Adrenal gland (tissue), 9 donors: ENCODE measurements at regions not wholly inside any gene's neighbourhood (a gene's known extent, or its start where the extent isn't known, plus 50 kb on each side); places are given as distances from the start of the nearest gene placed in this dataset.
A peak's percentile ranks its signal among the peaks of the same experiment; 100 is the strongest.

Experiments used
- DNase-seq, 7 donors: peaks; one replicate each; pipeline ENCODE4 v3.0.0-alpha.2; 2019 to 2020
- H3K27ac ChIP-seq, 5 donors: fragments of 200-600 bp; sonication (generic) in 4 of 5; 1 replicate in 3 of 5; 2 replicates in 2 of 5; pipeline versions ENCODE4 v1.5.1 to v1.8.0; 2016 to 2020; ENCODE audit warnings: mild to moderate bottlenecking in 1 of 5
- H3K27me3 ChIP-seq: fragments of 200-600 bp; 2 replicates; pipeline ENCODE4 v1.8.0; 2021
- H3K36me3 ChIP-seq, 2 donors: fragments of 200-600 bp; replicated peaks in 1 of 2; 1 replicate in 1 of 2; 2 replicates in 1 of 2; pipeline versions ENCODE4 v1.5.1 to v1.8.0; 2018 to 2022
- H3K4me1 ChIP-seq, 2 donors: fragments of 200-600 bp; replicated peaks in 1 of 2; 1 replicate in 1 of 2; 2 replicates in 1 of 2; pipeline versions ENCODE4 v1.5.1 to v1.8.0; 2018 to 2021
- H3K4me3 ChIP-seq, 4 donors: fragments of 200-600 bp; sonication (generic) in 3 of 4; one replicate each; pipeline ENCODE4 v1.5.1; 2016 to 2018
- H3K9me3 ChIP-seq, 3 donors: fragments of 200-600 bp; sonication (generic) in 1 of 3; replicated peaks in 1 of 3; 1 replicate in 2 of 3; 2 replicates in 1 of 3; pipeline versions ENCODE4 v1.5.1 to v1.8.0; 2016 to 2021
- CTCF ChIP-seq, 6 experiments: fragments of 450-650 bp in 4 of 6; fragments of 200-600 bp in 2 of 6; sonication (generic) in 1 of 6; IDR thresholded peaks; 1 replicate in 5 of 6; 2 replicates in 1 of 6; pipeline versions ENCODE4 v1.5.1 to v1.8.0; 2016 to 2021; ENCODE audit warnings: antibody characterized with exemption in 6 of 6, mild to moderate bottlenecking in 2 of 6, moderate library complexity in 1 of 6
- POLR2A ChIP-seq, 2 donors: fragments of 450-650 bp; IDR thresholded peaks; one replicate each; pipeline ENCODE4 v1.6.1; 2017; ENCODE audit warnings: antibody characterized with exemption in 2 of 2, mild to moderate bottlenecking in 2 of 2, moderate library complexity in 1 of 2
- WGBS, 4 donors: extraction: QIAGEN DNeasy Blood & Tissue Kit in 2 of 4; methylation state at CpG; one replicate each; pipeline versions ENCODE4 v1.1.5 to v1.1.7; 2013 to 2017; 5-methylcytosine and 5-hydroxymethylcytosine counted together
- intact Hi-C, 2 donors: fragments of 100-400 bp; cut with DNase I; formaldehyde crosslinking; loops; one replicate each; pipeline versions ENCODE4 v1.14.1 to v1.15.0; 2022 to 2023
- donor health status: healthy with polysubstance abuse.
- donor health status: Bipolar disorder and iron deficiency.
- donor health status: DM: yes; HTN: yes; CAD: no.
- donor health status: DM: no; HTN: no; CAD: no.
- donor health status: DM: no; HTN: no; CAD: no.

DNA sequence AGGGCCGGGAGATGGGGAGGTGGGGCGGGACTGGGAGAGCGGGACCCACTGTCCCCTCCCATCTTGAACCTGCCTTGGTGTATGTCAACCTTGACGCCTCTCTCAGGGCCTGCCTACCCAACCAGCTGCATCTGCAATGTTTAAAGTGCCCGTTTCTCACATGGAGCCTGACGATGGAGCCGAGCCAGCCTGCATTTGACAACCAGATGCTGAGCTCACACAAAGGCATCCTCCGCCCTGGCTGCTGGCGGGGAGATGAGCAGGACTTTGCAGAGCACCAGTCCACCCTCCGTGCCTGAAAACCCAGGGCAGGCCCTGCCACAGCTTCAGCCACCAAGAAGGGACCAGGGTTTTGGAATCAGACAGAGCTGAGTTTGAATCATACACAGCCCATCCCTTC is 141.1 kb upstream of the SMIM23 start:
- H3K4me3 ChIP-seq, result no peak overlapping the region
- H3K36me3 ChIP-seq, result no peaks in the 10 kb centered on the region
- H3K27me3 ChIP-seq, result no peaks in the 10 kb centered on the region
- no peak overlapping the region for H3K27ac ChIP-seq
- intact Hi-C loops, result no loop called here
- no peak for TF ChIP-seq POLR2A (IDR thresholded peaks at IDR 0.05)
- no peak for TF ChIP-seq CTCF (IDR thresholded peaks at IDR 0.05)
- WGBS, 4 donors, result 74 to 82% (median 78%) methylated on average over 7 to 10 of the region's 10 CpGs
- DNase-seq, result no peak
- H3K9me3 ChIP-seq, result no peaks in the 10 kb centered on the region
- H3K4me1 ChIP-seq, result no peaks in the 10 kb centered on the region

- Histone ChIP-seq H3K4me1 (no peaks in the 10 kb centered on the region), H3K4me3 (no peak overlapping the region), H3K9me3 (no peaks in the 10 kb centered on the region), H3K27me3 (no peaks in the 10 kb centered on the region), H3K36me3 (no peaks in the 10 kb centered on the region), H3K27ac (no peak overlapping the region)
- TF ChIP-seq POLR2A (IDR thresholded peaks at IDR 0.05) (no peak), CTCF (IDR thresholded peaks at IDR 0.05) (no peak)
- DNase-seq, result peak in 1 of 7 donors; percentile 7
- 76 to 85% (median 83%) methylated on average over 14 of the region's 14 CpGs for WGBS, 4 donors
- intact Hi-C loops, result no loop called here
Measured at GRCh38 chr5:171646102-171647042, 139.2 kb upstream of the SMIM23 start.

DNA sequence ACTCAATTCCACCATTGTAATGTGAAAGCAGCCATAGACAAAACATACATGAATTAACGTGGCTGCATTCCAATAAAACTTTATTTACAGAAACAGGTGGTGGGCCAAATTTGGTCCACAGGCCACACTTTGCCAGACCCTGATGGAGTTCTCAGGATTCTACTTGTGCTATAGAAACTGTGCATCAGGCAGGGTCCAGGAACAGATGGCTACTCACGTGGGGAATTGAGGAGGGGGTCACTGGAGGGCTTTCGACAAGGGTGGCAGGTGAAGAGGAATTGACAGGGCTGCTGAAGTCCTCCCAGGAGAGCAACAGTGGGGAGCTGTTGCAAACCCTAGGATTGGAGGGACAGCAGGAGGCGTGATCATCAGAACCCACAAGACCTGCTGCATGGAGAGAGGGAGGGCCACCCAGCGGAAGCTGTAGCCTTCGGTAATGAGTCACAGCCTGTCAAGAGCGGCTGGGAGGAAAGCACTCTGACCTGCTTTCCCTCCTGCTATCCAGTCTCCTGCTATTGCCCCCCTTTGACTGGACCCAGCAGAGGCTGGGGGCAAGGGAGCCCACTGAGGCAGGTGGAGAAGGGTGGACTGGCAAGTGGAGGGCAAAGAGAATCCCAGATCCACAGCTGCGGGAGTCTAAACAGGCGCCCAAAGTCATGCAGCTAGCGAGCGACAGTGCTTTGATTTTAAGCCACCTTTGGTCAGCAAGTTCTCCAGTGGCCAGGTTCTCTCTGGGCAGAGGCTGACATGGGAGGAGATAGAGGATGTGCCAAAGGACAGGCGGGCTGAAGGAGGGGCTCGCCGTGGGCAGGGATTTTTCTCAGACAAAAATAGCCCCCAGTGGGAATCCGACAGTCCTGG is 138.3 kb upstream of the SMIM23 start:
- TF ChIP-seq CTCF (IDR thresholded peaks at IDR 0.05), result no peak
- TF ChIP-seq POLR2A (IDR thresholded peaks at IDR 0.05), result no peak
- H3K4me1 ChIP-seq, result no peaks in the 10 kb centered on the region
- WGBS, 4 donors, result 59 to 63% (median 61%) methylated on average over 9 to 15 of the region's 15 CpGs
- H3K4me3 ChIP-seq, result no peak overlapping the region
- H3K9me3 ChIP-seq, result no peaks in the 10 kb centered on the region
- H3K36me3 ChIP-seq, result no peaks in the 10 kb centered on the region
- no peaks in the 10 kb centered on the region for H3K27me3 ChIP-seq
- peak in 5 of 7 donors; percentile 28 to 46 (median 33) for DNase-seq
- intact Hi-C loops, result no loop called here
- H3K27ac ChIP-seq, result no peak overlapping the region

- intact Hi-C loops, result no loop called here
Measured at GRCh38 chr5:171647904-171648260, 137.7 kb upstream of the SMIM23 start.

More at GRCh38 chr5:171647904-171648260, 137.7 kb upstream of the SMIM23 start:
- DNase-seq, result no peak
- Histone ChIP-seq H3K36me3 (no peaks in the 10 kb centered on the region), H3K4me1 (no peaks in the 10 kb centered on the region), H3K4me3 (no peak overlapping the region), H3K9me3 (no peaks in the 10 kb centered on the region), H3K27ac (no peak overlapping the region), H3K27me3 (no peaks in the 10 kb centered on the region)
- WGBS, 4 donors, result 60 to 88% (median 79%) methylated on average over 1 to 4 of the region's 4 CpGs
- TF ChIP-seq CTCF (IDR thresholded peaks at IDR 0.05), result no peak
- TF ChIP-seq POLR2A (IDR thresholded peaks at IDR 0.05), result no peak
